Sigmoid colon (tissue), 6 donors: ENCODE measurements at regions not wholly inside any gene's neighbourhood (a gene's known extent, or its start where the extent isn't known, plus 50 kb on each side); places are given as distances from the start of the nearest gene placed in this dataset.
"Not testable (repeated sequence)": the region's sequence is repeated elsewhere in the genome, so short reads cannot be mapped to it uniquely, and the experiment has no call there.

ENCODE experiments used
- DNase-seq: peaks from one replicate; pipeline ENCODE4 v3.0.0-alpha.2; 2019
- H3K27ac ChIP-seq, 4 donors: fragments of 200-600 bp; sonication (generic); one replicate each; pipeline ENCODE4 v1.5.1; 2016 to 2019; ENCODE audit warnings: mild to moderate bottlenecking in 1 of 4
- H3K27me3 ChIP-seq, 3 donors: fragments of 200-600 bp; sonication (generic); one replicate each; pipeline ENCODE4 v1.5.1; 2019; ENCODE audit warnings: mild to moderate bottlenecking in 1 of 3
- H3K36me3 ChIP-seq, 4 donors: fragments of 200-600 bp; sonication (generic); one replicate each; pipeline ENCODE4 v1.5.1; 2016 to 2019
- H3K4me1 ChIP-seq, 4 donors: fragments of 200-600 bp; sonication (generic); one replicate each; pipeline ENCODE4 v1.5.1; 2017 to 2019
- H3K4me3 ChIP-seq, 4 donors: fragments of 200-600 bp; sonication (generic); one replicate each; pipeline ENCODE4 v1.5.1; 2017 to 2019; ENCODE audit warnings: mild to moderate bottlenecking in 2 of 4, moderate library complexity in 1 of 4
- H3K9me3 ChIP-seq, 4 donors: fragments of 200-600 bp in 3 of 4; sonication (generic) in 3 of 4; one replicate each; pipeline versions ENCODE4 v1.5.1 to v1.6.1; 2013 to 2019
- CTCF ChIP-seq, 4 experiments: fragments of 450-650 bp in 3 of 4; fragments of 200-600 bp in 1 of 4; IDR thresholded peaks; one replicate each; pipeline ENCODE4 v1.5.1; 2016 to 2019; ENCODE audit warnings: antibody characterized with exemption in 4 of 4, mild to moderate bottlenecking in 3 of 4, moderate library complexity in 2 of 4
- EP300 ChIP-seq, 4 donors: sonication (generic); formaldehyde crosslinking; IDR thresholded peaks; one replicate each; pipeline ENCODE4 v1.6.1; 2017; ENCODE audit warnings: antibody characterized with exemption in 4 of 4
- POLR2A ChIP-seq, 2 donors: fragments of 450-650 bp; IDR thresholded peaks; one replicate each; pipeline ENCODE4 v1.6.1; 2016; ENCODE audit warnings: antibody characterized with exemption in 2 of 2, mild to moderate bottlenecking in 2 of 2, moderate library complexity in 2 of 2
- POLR2AphosphoS5 ChIP-seq, 4 donors: sonication (generic); formaldehyde crosslinking; IDR thresholded peaks; one replicate each; pipeline ENCODE4 v1.6.1; 2017; ENCODE audit warnings: antibody characterized with exemption in 4 of 4
- WGBS, 2 donors: extraction: QIAGEN DNeasy Blood & Tissue Kit; methylation state at CpG; one replicate each; pipeline ENCODE4 v1.1.7; 2013; 5-methylcytosine and 5-hydroxymethylcytosine counted together
- intact Hi-C: fragments of 100-400 bp; cut with DNase I; formaldehyde crosslinking; loops from one replicate; pipeline ENCODE4 v1.15.1; 2023
- donor health status: healthy with polysubstance abuse.
- donor health status: healthy.

DNA sequence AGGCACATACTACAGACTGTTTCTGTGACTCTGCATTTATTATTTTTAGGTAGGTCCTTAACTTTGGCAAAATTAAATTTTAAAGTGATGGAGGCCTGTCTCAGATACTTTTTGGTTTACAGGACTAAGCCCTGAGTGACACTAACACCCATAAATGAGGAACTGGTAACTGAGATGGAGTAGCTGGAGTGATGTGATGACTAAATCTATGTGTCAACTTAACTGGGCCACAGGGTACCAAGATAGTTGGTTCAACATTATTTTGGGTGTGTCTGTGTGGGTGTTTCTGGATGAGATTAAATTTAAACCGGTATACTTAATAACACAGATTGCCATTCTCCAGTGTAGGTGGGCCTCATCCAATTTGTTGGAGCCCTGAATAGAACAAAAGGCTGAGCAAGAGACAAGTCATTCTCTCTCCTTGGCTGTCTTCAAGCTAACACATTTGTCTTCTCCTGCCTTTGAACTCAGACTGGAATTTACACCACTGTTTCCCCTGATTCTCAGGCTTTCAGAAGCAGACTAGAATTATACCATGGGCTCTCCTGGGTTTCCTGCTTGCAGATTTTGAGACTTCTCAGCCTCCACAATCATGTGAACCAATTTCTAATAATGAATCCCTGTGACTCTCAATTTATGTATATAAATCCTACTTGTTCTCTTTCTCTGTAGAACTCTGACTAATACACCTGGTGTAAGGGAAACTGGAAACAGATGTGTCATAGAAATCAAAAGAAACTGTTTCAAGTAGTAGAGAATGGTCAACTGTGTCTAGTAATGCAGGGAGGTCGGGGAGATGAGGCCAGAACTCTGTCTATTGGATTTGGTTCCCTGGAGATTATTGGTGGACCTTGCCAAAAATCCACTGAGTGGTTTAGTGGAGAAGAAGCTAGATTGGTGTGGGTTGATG is 579.2 kb downstream of the EPM2A start:
- Histone ChIP-seq H3K36me3 (no peaks in the 10 kb centered on the region), H3K27ac (no peak overlapping the region), H3K4me1 (no peaks in the 10 kb centered on the region), H3K4me3 (no peak overlapping the region), H3K27me3 (no peaks in the 10 kb centered on the region), H3K9me3 (peaks cover 0 to 4% (median under 1%) of the 10 kb centered on the region in 4 donors)
- no peak for DNase-seq
- TF ChIP-seq POLR2AphosphoS5 (IDR thresholded peaks at IDR 0.05) (no peak), CTCF (IDR thresholded peaks at IDR 0.05) (no peak)
- 68 to 78% methylated on average over 2 of the region's 2 CpGs for WGBS, 2 donors
- intact Hi-C loops, result no loop called here

- H3K4me3 ChIP-seq, DNase-seq, H3K27ac ChIP-seq, H3K36me3 ChIP-seq, intact Hi-C loops, H3K27me3 ChIP-seq, H3K4me1 ChIP-seq, H3K9me3 ChIP-seq: not testable (repeated sequence)
- 90 to 91% methylated on average over 1 of the region's 1 CpG for WGBS, 2 donors
Observed at GRCh38 chr6:145158636-145159035, 576.7 kb downstream of the EPM2A start.

DNA sequence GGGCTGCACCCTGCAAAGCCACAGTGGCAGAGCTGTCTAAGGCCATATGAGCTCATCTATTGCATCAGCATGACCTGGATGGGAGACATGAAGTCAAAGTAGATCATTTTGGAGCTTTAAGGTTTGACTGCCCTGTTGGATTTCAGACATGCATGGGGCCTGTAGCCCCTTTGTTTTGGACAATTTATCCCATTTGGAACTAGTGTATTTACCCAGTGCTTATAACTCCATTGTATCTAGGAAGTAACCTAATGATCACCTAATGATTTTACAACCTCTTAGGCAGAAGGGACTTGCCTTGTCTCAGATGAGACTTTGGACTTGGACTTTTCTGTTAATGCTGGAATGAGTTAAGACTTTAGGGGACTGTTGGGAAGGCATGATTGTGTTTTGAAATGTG is 575.4 kb downstream of the EPM2A start:
- H3K4me3 ChIP-seq, result no peak overlapping the region
- H3K4me1 ChIP-seq, result no peaks in the 10 kb centered on the region
- no peaks in the 10 kb centered on the region for H3K27me3 ChIP-seq
- H3K27ac ChIP-seq, result no peak overlapping the region
- no peak for DNase-seq
- H3K36me3 ChIP-seq, result no peaks in the 10 kb centered on the region
- peaks cover 0 to 4% (median under 1%) of the 10 kb centered on the region in 4 donors for H3K9me3 ChIP-seq
- intact Hi-C loops, result no loop called here
- TF ChIP-seq POLR2AphosphoS5 (IDR thresholded peaks at IDR 0.05) (no peak), POLR2A (IDR thresholded peaks at IDR 0.05) (no peak), CTCF (IDR thresholded peaks at IDR 0.05) (no peak), EP300 (IDR thresholded peaks at IDR 0.05) (no peak)

DNA sequence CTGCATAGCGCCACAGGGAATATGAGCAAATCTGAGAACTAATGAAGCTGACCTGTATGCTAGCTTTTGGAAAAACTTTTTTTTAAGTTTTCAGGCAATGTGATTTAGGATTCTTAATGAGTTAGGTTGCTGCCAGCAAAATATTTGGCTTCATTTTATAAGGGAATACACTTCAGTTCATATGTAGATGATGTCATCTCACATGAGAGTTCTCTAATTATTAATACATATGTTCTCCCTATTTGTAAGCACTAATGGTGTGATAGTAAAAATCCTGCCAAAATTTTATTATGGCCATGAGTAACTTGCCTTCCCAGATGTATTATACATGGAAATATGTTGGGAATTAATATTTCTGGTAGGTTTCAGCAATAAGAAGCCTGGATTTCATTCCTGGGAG is 573.8 kb downstream of the EPM2A start:
- intact Hi-C loops, result no loop called here

More for the DNA sequence above, 573.8 kb downstream of the EPM2A start:
- TF ChIP-seq POLR2A (IDR thresholded peaks at IDR 0.05) (no peak), CTCF (IDR thresholded peaks at IDR 0.05) (no peak), POLR2AphosphoS5 (IDR thresholded peaks at IDR 0.05) (no peak), EP300 (IDR thresholded peaks at IDR 0.05) (no peak)
- Histone ChIP-seq H3K27ac (no peak overlapping the region), H3K27me3 (no peaks in the 10 kb centered on the region), H3K9me3 (peaks cover 0 to 4% (median under 1%) of the 10 kb centered on the region in 4 donors), H3K4me3 (no peak overlapping the region), H3K4me1 (no peaks in the 10 kb centered on the region), H3K36me3 (no peaks in the 10 kb centered on the region)
- WGBS, 2 donors, result 97 to 100% methylated on average over 1 of the region's 1 CpG
- DNase-seq, result no peak
